Loucy (cell line): ENCODE measurements at regions not wholly inside any gene's neighbourhood (a gene's known extent, or its start where the extent isn't known, plus 50 kb on each side); places are given as distances from the start of the nearest gene placed in this dataset.

ENCODE experiments used
- EZH2phosphoT487 ChIP-seq: fragments of 200-600 bp; IDR thresholded peaks from 2 replicates; pipeline ENCODE4 v1.6.1; 2018; ENCODE audit warnings: antibody characterized with exemption, mild to moderate bottlenecking, moderate library complexity, borderline replicate concordance
- TF ChIP-seq, protein P1 (sequence below): fragments of 200-600 bp; sonication (generic); conservative IDR thresholded peaks from 2 replicates; pipeline ENCODE4 v1.5.1; 2014; ENCODE audit warnings: mild to moderate bottlenecking, antibody characterized with exemption, low read length

DNA sequence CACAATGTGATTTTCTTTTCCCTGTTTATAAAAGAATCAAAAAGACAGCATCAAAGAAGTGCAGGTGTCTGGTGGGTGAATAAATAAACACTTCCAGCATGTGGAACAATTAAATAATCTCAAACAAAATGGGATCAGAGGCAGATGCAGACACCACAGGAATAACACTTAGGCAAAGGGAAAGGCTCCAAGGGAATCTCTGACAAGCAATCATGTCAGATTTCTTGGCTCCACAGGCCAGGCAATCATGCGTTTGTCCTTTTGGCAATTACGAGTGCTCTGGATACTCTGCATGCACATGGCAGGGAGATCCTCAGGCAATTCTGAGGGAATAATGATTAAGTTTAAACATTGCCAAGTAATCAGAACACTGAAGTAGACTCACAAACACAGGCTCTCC lies 403.5 kb upstream of the LUZP2 start:
- TF ChIP-seq, protein P1, sequence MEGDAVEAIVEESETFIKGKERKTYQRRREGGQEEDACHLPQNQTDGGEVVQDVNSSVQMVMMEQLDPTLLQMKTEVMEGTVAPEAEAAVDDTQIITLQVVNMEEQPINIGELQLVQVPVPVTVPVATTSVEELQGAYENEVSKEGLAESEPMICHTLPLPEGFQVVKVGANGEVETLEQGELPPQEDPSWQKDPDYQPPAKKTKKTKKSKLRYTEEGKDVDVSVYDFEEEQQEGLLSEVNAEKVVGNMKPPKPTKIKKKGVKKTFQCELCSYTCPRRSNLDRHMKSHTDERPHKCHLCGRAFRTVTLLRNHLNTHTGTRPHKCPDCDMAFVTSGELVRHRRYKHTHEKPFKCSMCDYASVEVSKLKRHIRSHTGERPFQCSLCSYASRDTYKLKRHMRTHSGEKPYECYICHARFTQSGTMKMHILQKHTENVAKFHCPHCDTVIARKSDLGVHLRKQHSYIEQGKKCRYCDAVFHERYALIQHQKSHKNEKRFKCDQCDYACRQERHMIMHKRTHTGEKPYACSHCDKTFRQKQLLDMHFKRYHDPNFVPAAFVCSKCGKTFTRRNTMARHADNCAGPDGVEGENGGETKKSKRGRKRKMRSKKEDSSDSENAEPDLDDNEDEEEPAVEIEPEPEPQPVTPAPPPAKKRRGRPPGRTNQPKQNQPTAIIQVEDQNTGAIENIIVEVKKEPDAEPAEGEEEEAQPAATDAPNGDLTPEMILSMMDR = no peak
- TF ChIP-seq EZH2phosphoT487 = no peak
